GM10248 (cell line): ENCODE measurements at regions not wholly inside any gene's neighbourhood (a gene's known extent, or its start where the extent isn't known, plus 50 kb on each side); places are given as distances from the start of the nearest gene placed in this dataset.
"Not testable (repeated sequence)": the region's sequence is repeated elsewhere in the genome, so short reads cannot be mapped to it uniquely, and the experiment has no call there.

ENCODE experiments used
- CTCF ChIA-PET: fragments of 300-600 bp; sonication (Branson Sonifier 250); formaldehyde crosslinking; extraction: SDS; loops from one replicate; lab custom pipeline; 2021; ENCODE audit warnings: antibody characterized with exemption; lab: Yijun Ruan, JAX
- POLR2A ChIA-PET: fragments of 350-650 bp; sonication (Branson Sonifier 250); formaldehyde crosslinking; extraction: SDS; loops from one replicate; lab custom pipeline; 2020; ENCODE audit warnings: antibody characterized with exemption; lab: Yijun Ruan, JAX
- DNase-seq: peaks from one replicate; pipeline ENCODE4 v3.0.0; 2012; ENCODE audit errors: extremely low spot score
- TF ChIP-seq, protein P1 (sequence below): IDR thresholded peaks from 2 replicates; pipeline ENCODE4 v1.5.1; 2012; ENCODE audit warnings: mild to moderate bottlenecking, low read depth; ENCODE audit errors: extremely low read depth, missing control alignments, control extremely low read depth

DNA sequence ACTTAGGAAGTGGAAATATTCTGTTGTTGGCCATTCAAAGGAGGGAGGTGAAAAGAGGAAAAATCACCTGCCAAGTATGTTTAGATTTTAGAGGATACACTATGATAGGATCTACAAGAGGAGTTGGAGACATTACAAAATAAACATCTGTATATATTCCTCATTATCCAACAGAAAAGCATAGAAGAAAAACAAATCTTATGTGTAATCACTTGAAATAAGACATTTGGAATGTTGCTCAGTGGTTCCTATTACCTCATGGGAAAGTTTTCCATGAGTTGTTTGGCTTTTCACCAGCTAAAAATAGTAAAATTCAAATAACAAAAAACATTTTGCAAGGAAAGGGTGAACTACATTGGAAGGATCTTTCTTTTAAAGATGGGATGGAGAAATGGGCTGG, 76.7 kb upstream of the CARMIL1 start:
- TF ChIP-seq, protein P1, sequence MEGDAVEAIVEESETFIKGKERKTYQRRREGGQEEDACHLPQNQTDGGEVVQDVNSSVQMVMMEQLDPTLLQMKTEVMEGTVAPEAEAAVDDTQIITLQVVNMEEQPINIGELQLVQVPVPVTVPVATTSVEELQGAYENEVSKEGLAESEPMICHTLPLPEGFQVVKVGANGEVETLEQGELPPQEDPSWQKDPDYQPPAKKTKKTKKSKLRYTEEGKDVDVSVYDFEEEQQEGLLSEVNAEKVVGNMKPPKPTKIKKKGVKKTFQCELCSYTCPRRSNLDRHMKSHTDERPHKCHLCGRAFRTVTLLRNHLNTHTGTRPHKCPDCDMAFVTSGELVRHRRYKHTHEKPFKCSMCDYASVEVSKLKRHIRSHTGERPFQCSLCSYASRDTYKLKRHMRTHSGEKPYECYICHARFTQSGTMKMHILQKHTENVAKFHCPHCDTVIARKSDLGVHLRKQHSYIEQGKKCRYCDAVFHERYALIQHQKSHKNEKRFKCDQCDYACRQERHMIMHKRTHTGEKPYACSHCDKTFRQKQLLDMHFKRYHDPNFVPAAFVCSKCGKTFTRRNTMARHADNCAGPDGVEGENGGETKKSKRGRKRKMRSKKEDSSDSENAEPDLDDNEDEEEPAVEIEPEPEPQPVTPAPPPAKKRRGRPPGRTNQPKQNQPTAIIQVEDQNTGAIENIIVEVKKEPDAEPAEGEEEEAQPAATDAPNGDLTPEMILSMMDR: no peak
- CTCF ChIA-PET: interaction anchor here (1.2 to 1.6 kb wide), 2 partner anchors 21 to 63 kb away, joined by 3 read pairs; no protein-coding TSS in a partner anchor
- no peak for DNase-seq
- POLR2A ChIA-PET: no interaction called here

GRCh38 chr6:25205629-25206028, 73.5 kb upstream of the CARMIL1 start:
- TF ChIP-seq, protein P1: no peak
- CTCF ChIA-PET: interaction anchor here (1.7 kb wide), 1 partner anchor 40 kb away, joined by 3 read pairs; no protein-coding TSS in a partner anchor
- no peak for DNase-seq
- POLR2A ChIA-PET: no interaction called here

DNA sequence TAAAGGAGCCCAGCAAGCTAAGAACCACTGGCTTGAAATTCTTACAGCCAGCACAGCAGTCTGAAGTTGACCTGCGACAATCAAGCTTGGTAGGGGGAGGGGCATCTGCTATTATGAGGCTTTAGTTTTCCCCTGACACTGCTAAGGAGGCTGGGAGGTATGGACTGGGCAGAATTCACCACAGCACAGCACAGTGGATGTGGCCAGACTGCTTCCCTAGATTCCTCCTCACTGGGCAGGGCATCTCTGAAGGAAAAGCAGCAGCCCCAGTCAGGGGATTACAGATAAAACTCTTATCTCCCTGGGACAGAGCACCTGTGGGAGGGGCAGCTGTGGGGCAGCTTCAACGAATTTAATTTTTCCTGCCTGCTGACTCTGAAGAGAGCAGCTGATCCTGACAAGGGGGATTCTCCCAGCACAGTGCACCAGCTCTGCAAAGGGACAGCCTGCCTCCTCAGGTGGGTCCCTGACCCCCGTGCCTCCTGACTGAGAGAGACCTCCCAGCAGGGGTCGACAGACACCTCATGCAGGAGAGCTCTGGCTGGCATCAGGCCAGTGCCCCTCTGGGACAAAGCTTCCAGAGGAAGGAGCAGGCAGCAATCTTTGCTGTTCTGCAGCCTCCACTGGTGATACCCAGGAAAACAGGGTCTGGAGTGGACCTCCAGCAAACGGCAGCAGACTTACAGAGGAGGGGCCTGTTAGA, 71.6 kb upstream of the CARMIL1 start:
- POLR2A ChIA-PET, DNase-seq: not testable (repeated sequence)
- CTCF ChIA-PET: interaction anchor here (1.5 to 1.8 kb wide), 3 partner anchors 13 to 42 kb away, joined by 3 to 7 read pairs (median 3); no protein-coding TSS in a partner anchor

DNA sequence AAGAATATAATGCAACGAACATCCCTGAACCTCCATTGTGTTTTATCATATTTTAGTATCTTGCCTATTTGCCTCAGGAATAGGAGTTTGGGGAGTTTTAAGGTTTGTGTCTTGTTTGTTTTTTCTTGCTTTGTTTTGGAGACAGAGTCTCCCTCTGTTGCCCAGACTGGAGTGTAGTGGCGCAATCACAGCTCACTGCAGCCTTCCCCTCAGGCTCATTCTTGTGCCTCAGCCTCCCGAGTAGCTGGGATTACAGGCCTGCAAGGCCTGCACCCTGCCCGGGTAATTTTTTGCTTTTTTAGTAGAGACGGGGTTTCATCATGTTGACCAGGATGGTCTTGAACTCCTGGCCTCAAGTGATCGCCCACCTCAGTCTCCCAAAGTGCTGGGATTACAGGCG, 63.3 kb upstream of the CARMIL1 start:
- ChIA-PET POLR2A (no interaction called here), CTCF (interaction anchor here (0.8 to 2.8 kb wide), 2 partner anchors 7 to 31 kb away, joined by 3 to 16 read pairs; no protein-coding TSS in a partner anchor)
- DNase-seq: no peak
- TF ChIP-seq, protein P1: no peak

DNA sequence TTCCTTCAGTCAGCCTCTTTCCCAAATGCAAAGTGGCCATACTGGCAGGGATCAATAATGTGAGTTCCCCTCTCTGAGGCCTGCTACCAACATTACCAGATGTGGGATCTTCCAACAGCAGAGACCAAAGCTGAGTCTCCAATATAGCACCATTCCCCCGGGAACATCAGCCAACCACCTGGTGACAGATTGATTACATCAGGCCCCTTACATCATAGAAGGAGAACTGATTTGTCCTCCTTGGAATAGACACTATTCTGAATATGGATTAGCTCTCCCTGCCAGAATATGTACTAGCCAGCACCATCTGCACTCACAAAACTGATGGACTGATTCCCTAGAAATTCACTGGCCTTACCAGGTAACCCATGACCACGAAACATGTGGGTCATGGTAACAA, 61.9 kb upstream of the CARMIL1 start:
- no peak for DNase-seq
- ChIA-PET POLR2A (no interaction called here), CTCF (interaction anchor here (1.1 to 1.8 kb wide), 5 partner anchors 8 to 501 kb away, joined by 3 to 5 read pairs (median 3); no protein-coding TSS in a partner anchor)
- TF ChIP-seq, protein P1: no peak

DNA sequence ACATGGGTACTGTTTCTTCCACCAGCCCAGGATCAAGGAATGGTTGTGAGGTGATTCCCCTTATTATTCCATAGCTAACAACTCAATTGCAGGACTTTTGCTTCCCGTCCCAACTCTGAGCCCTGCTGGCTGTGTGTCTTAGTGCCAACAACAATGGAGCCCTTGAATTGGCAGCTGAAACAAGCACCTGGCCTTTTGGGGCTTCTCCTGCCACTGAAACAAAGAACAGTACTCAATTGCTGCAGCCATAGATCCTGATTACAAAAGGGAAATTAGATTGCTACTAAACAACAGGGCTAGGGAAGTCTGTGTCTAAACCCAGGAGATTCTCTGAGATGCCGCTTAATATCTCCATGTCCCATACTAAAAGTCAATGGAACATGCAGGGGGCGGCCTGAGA, 61.3 kb upstream of the CARMIL1 start:
- TF ChIP-seq, protein P1: no peak
- CTCF ChIA-PET: interaction anchor here (1.1 to 1.8 kb wide), 5 partner anchors 9 to 500 kb away, joined by 3 to 5 read pairs (median 3); no protein-coding TSS in a partner anchor
- DNase-seq: no peak
- POLR2A ChIA-PET: no interaction called here

DNA sequence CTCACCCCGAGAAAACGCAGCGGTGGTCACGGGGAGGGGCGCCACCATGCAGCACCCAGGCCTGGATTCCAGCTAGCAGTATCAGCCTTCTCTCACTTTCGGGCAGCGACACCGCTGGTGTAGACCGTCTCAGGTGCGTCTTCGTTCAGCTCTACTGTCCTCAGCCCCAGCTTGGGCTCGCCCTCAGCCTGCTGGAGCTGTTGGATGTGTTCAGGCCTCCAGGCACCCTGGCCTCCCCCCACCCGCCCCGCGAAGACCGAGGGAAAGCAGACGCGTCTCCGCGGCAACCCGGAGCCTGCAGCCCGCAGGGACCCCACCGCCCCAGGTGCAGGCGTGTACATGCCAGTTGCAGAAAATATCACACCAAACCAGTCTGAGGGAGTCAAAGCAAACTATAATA, 60.8 kb upstream of the CARMIL1 start:
- CTCF ChIA-PET: interaction anchor here (0.9 to 1.8 kb wide), 5 partner anchors 16 to 500 kb away, joined by 3 to 5 read pairs (median 3); no protein-coding TSS in a partner anchor
- TF ChIP-seq, protein P1: no peak
- POLR2A ChIA-PET: no interaction called here
- DNase-seq: no peak
